Thoracic aorta (tissue), 2 donors: ENCODE measurements at regions not wholly inside any gene's neighbourhood (a gene's known extent, or its start where the extent isn't known, plus 50 kb on each side); places are given as distances from the start of the nearest gene placed in this dataset.

Experiments
- ATAC-seq: fragments of 150-250 bp; one replicate; pipeline ENCODE4 v1.8.0; 2017; ENCODE audit warnings: low read depth; ENCODE audit not compliant: insufficient number of reproducible peaks, low FRiP score
- DNase-seq: peaks from one replicate; pipeline ENCODE4 v3.0.0-alpha.2; 2020; ENCODE audit warnings: low spot score
- H3K27ac ChIP-seq, 2 donors: fragments of 200-600 bp; sonication (generic); 1 replicate in 1 of 2; 2 replicates in 1 of 2; pipeline ENCODE4 v1.5.1; 2016; ENCODE audit warnings: mild to moderate bottlenecking in 2 of 2, moderate library complexity in 2 of 2
- H3K27me3 ChIP-seq: fragments of 200-600 bp; sonication (generic); replicated peaks from 2 replicates; pipeline ENCODE4 v1.6.0; 2016; ENCODE audit warnings: mild to moderate bottlenecking; ENCODE audit not compliant: insufficient read depth
- H3K36me3 ChIP-seq: fragments of 200-600 bp; sonication (generic); one replicate; pipeline ENCODE4 v1.5.1; 2016
- H3K4me1 ChIP-seq, 2 donors: fragments of 200-600 bp; sonication (generic); 1 replicate in 1 of 2; 2 replicates in 1 of 2; pipeline versions ENCODE4 v1.5.1 to v1.6.0; 2016; ENCODE audit warnings: low read depth in 2 of 2, mild to moderate bottlenecking in 1 of 2; ENCODE audit not compliant: control insufficient read depth in 1 of 2
- H3K4me3 ChIP-seq: fragments of 200-600 bp; sonication (generic); 2 replicates; pipeline ENCODE4 v1.5.1; 2016; ENCODE audit warnings: mild to moderate bottlenecking
- H3K9me3 ChIP-seq: fragments of 200-600 bp; sonication (generic); 2 replicates; pipeline ENCODE4 v1.5.1; 2016
- TF ChIP-seq, protein P1 (sequence below): fragments of 200-600 bp; sonication (generic); IDR thresholded peaks from one replicate; pipeline ENCODE4 v1.5.1; 2019; ENCODE audit warnings: antibody characterized with exemption

DNA sequence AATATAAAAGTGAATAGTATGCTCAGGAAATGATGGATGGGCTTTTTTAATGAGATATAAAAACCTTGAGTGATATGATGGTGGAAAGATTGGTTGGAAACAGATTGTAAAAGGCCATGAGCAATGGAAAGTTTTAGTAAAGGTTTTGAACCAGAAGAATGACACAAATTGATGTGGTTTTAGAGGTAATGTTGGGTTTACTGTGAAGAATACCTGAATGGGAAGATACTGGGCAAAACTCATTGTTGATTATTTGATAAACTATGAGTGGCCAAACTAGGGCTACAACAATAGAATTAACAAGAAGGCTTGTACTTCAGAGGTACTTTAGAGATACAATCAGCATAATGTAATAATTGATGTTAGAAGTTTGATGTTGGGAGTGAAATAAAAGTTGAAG is 108.5 kb downstream of the PTGS2 start:
- H3K27ac ChIP-seq, result no peak overlapping the region
- no peaks in the 10 kb centered on the region for H3K36me3 ChIP-seq
- no peak for DNase-seq
- no peaks in the 10 kb centered on the region for H3K27me3 ChIP-seq
- TF ChIP-seq, protein P1, sequence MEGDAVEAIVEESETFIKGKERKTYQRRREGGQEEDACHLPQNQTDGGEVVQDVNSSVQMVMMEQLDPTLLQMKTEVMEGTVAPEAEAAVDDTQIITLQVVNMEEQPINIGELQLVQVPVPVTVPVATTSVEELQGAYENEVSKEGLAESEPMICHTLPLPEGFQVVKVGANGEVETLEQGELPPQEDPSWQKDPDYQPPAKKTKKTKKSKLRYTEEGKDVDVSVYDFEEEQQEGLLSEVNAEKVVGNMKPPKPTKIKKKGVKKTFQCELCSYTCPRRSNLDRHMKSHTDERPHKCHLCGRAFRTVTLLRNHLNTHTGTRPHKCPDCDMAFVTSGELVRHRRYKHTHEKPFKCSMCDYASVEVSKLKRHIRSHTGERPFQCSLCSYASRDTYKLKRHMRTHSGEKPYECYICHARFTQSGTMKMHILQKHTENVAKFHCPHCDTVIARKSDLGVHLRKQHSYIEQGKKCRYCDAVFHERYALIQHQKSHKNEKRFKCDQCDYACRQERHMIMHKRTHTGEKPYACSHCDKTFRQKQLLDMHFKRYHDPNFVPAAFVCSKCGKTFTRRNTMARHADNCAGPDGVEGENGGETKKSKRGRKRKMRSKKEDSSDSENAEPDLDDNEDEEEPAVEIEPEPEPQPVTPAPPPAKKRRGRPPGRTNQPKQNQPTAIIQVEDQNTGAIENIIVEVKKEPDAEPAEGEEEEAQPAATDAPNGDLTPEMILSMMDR, result no peak
- H3K4me1 ChIP-seq, result peaks cover 0 to 11% of the 10 kb centered on the region in 2 donors
- ATAC-seq, result no peak
- no peak overlapping the region for H3K4me3 ChIP-seq
- no peaks in the 10 kb centered on the region for H3K9me3 ChIP-seq

- Histone ChIP-seq H3K4me1 (peaks cover 0 to 1% of the 10 kb centered on the region in 2 donors), H3K4me3 (no peak overlapping the region), H3K9me3 (no peaks in the 10 kb centered on the region), H3K27ac (no peak overlapping the region), H3K36me3 (no peaks in the 10 kb centered on the region), H3K27me3 (no peaks in the 10 kb centered on the region)
- no peak for DNase-seq
- ATAC-seq, result no peak
- TF ChIP-seq, protein P1, result no peak
Measured at GRCh38 chr1:186569856-186570255, 108.9 kb upstream of the PDC start.

DNA sequence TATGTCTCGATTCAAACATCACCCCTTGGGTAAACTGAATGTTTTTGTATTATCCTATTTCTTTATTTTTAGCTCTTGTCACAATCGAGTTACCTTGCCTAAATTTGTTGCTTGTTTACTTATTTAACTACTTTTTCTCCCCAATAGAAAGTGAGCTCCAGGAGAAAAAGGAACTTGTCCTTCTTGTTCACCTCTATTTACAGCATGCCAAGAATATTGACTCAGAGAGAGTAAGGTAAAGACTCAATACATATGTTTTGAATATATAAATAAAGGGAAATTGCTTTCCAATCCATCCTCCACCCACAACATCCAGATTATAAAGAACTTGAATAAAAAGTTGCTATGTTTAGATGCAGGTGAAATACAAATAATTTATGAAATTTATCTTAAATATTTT is 107.3 kb upstream of the PDC start:
- H3K36me3 ChIP-seq, result no peaks in the 10 kb centered on the region
- H3K4me3 ChIP-seq, result no peak overlapping the region
- H3K27ac ChIP-seq, result no peak overlapping the region
- DNase-seq, result no peak
- H3K4me1 ChIP-seq, result no peaks in the 10 kb centered on the region
- ATAC-seq, result no peak
- H3K27me3 ChIP-seq, result no peaks in the 10 kb centered on the region
- no peaks in the 10 kb centered on the region for H3K9me3 ChIP-seq
- TF ChIP-seq, protein P1, result no peak

- TF ChIP-seq, protein P1, result no peak
- Histone ChIP-seq H3K27me3 (no peaks in the 10 kb centered on the region), H3K9me3 (no peaks in the 10 kb centered on the region), H3K4me3 (no peak overlapping the region), H3K36me3 (no peaks in the 10 kb centered on the region), H3K4me1 (no peaks in the 10 kb centered on the region), H3K27ac (no peak overlapping the region)
- no peak for DNase-seq
- ATAC-seq, result no peak
Measured at GRCh38 chr1:186566140-186566855, 105.4 kb upstream of the PDC start.

DNA sequence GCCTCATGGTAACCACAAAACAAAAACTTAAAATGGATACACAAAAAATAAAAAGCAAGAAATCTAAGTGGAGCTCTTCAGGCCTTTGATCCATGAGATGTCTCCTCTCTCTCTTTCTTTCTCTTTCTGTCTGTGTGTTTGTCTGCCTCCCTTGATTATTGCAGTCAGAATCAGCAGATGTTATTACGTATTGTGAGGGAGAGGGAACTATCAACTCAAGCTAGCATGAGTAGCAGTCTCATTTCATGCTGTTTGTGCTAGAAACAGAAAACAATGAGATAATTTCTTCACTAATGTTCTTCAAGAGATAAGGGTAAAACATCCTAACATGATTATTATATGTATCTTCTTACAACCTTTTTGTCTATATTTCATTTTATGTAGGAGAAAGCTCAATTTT is 103.7 kb upstream of the PDC start:
- Histone ChIP-seq H3K36me3 (no peaks in the 10 kb centered on the region), H3K27me3 (no peaks in the 10 kb centered on the region)
- no peak for ATAC-seq

More for the DNA sequence above, 103.7 kb upstream of the PDC start:
- no peaks in the 10 kb centered on the region for H3K4me1 ChIP-seq
- DNase-seq, result no peak
- H3K27ac ChIP-seq, result no peak overlapping the region
- no peak overlapping the region for H3K4me3 ChIP-seq
- H3K9me3 ChIP-seq, result no peaks in the 10 kb centered on the region
- TF ChIP-seq, protein P1, result no peak
